DMS79 (cell line): ENCODE measurements at regions not wholly inside any gene's neighbourhood (a gene's known extent, or its start where the extent isn't known, plus 50 kb on each side); places are given as distances from the start of the nearest gene placed in this dataset.

Source experiments
- DNase-seq: peaks from one replicate; lab custom pipeline; 2025; lab: John Stamatoyannopoulos, UW

DNA sequence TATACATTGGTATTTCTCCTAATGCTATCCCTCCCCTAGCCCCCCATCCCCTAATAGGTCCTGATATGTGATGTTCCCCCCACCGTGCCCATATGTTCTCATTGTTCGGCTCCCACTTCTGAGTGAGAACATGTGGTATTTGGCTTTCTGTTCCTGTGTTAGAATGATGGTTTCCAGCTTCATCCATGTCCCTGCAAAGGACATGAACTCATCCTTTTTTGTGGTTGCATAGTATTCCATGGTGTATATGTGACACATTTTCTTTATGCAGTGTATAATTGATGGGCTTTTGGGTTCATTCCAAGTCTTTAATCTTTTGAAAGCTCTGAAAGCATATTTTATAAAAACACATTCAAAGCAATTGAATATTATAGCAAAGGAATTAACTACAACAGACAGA is 1169.4 kb upstream of the ZEB2 start:
- DNase-seq, result no peak

DNA sequence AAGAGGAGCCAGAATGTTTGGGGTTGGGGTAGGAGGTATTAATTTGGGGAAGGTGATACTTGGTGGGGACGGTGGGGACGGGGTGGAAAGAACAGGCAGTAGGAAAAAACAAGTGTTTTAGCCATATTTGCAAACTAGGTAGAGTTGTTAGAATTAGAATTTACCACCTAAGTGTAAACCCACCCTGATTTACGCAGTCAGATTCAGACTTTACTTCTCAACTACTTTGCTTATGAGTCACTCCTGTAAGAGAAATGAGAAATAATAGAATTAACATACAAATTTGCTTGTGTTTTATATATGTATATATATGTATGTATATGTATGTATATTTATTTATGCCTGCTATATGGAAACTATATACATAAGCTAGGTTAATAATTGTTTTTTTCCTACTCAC is 1168.2 kb upstream of the ZEB2 start:
- DNase-seq, result no peak

DNA sequence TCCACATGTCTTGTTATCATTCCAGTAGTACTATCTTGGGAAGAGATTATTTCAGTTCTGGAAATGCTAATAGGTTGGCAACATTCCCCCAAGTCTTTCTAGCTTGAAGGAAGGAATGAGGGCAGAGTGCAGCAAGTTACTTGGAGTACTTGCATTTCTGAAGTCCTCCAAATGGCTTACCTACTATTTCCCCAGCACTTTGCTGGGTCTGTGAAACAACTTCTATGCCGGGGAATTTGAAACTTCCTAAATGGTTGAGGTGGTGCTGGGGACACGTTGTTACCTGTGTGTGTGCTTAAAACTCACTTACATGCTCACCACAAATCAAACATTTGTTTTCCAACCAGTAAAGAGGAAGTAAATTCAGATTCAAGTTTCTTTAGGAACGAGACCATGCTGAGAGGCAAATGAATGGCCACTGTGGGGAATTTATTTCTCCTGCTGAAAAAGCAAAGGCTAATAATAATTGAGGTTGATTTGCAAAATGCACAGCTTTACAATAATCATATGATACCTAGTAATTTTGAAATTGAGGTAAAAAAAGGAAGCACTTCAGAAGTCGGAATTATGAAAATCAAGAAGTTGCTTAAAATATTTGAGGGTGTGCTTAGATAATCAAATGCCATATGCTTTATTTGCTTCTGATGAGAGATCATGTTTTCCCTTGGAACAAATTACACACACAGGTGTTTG is 1167.7 kb upstream of the ZEB2 start:
- no peak for DNase-seq

DNA sequence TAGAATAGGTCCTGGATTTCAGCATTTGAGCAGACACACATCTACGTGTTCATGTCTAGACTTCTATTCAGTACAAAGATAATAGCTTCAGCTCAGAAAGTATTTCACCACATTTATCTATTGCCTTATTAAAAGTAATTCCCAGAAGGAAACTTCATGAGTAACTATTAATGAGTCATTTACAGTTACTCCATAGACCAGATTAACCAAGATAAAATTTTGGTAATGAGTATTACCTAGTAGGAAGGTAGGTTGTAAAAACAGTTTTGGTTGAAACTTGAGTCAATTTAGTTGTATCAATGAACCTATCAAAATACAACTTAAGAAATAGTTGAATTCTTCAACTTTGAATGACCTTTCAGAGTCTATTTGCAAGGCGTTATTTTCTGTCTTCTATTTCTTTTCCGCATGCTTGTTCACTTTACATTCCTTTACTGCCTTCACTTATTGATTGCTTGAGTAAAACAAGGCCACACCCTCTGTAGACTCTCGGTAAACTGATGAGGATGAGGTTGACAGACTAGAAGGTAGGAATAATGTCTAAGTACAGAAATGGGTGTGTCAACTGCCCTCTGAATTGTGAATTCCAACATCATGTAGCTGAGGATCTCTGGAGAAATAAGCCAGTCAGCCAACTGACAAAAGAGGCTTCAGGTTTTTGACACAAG is 1165.6 kb upstream of the ZEB2 start:
- DNase-seq, result no peak

DNA sequence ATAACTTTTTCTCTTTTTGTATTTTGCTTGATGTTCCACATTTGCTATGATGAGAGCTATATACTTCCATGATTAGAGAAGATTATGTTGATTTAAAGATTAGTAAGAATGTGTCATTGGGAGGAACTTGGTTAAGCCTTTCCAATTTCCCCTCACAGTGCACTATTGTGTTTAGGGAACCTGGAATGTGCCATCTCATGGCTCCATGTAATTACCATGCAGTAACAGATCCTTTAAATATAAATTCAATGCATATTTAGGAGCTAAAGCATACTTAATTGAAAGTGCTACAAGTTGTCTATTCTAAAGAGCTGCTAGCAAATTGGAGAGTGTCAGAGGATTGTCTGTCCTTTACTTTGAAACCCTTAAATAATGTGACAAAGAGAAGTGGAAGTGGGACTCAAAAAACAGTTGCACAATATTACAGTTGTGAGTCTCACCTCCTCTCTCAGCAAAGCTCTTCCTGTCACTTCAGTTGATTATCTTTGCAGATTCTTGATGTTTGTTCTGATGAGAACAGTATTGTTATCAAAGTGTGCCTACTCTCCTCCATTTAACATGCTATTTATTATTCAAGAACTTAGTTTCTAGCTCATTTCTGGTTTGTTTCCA is 1162.7 kb upstream of the ZEB2 start:
- no peak for DNase-seq

DNA sequence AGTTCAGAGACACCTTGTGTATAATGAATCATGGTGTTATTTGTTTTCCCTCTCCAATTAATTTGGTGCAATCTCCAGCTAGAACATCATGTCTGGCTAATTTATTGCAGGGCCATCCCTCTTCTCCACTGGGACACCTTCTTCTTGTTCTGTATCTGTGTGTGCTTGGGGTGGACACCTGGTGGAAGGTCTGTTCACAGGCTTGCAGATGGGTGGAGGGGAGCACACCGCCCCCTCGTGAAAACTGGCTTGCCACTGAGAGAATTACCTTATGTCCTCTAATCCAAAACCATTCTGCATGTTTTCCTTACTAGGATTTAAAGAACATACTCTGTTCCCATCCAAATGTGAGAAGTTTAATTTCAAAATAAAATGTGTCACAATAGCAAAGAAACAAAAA is 1160.4 kb upstream of the ZEB2 start:
- no peak for DNase-seq

DNA sequence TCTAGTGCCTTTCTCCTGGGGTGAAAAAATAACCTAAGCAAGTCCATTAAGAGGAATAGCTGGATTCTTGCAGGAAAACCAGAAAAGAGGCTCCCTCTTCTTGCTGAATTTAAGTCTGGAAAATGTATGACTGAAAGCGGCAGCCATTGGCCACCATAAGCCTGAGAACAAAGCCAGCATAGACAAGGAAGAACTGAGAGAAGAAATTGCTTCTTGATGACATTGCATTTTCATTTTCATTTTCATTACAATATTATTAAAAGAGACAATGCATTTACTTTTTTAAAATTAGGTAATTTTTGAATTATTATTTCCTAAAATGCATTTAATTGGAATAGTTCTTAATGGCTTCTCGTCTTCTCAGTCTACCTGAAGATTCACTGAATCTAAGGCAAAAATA is 1157.5 kb upstream of the ZEB2 start:
- DNase-seq, result no peak

DNA sequence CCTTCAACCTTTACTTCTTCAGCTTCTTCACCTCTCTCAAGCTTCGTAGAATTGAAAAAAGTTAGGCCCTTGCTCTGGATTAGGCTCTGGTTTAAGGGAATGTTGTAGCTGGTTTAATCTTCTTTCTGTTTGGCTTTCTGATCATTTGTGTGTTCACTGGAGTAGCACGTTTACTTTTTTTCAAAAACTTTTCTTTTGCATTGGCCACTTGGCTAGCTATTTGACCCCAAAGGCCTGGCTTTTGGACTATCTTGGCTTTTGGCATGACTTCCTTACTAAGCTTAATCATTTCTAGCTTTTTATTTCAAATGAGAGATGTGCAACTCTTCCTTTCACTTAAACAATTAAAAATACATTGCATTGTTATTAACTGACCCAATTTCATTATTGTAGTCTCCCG is 1154.8 kb upstream of the ZEB2 start:
- DNase-seq, result no peak

DNA sequence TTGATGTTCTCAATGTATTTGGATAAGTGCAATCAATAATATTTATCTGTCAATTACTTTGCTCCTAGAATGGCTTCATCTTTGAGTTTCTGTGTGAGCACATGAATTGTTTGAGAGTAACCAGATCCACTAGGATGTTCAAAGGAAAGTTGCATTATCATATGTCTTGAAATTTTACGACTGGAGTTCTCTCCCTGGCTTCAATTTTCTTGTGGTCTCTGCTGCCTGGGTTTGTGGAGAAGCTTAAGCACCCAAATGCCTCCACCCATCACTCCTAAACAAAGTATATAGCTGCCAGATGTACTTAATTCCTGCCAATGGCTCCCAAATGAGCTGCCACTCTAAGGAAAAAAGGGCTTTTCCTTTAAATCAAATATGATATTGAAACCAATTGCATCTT is 1149.4 kb upstream of the ZEB2 start:
- DNase-seq, result no peak

DNA sequence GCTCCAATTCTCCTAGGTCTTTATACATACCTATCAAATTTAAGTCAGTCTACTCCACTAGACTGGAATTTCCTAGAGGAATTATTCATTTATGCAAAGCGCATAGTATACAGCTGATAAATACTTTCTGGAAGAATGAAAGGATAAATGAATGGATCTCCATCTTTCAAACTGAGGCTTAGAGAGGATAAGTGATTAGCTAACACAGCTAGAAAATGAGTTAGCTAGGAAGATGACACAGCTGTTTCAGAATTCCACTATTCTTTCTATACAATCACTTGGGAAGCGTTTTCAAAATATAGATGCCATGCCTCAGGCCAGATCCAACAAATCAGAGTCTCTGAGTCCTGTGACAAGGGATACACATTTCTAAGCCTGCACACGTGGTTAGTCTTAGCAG is 1146.6 kb upstream of the ZEB2 start:
- no peak for DNase-seq

DNA sequence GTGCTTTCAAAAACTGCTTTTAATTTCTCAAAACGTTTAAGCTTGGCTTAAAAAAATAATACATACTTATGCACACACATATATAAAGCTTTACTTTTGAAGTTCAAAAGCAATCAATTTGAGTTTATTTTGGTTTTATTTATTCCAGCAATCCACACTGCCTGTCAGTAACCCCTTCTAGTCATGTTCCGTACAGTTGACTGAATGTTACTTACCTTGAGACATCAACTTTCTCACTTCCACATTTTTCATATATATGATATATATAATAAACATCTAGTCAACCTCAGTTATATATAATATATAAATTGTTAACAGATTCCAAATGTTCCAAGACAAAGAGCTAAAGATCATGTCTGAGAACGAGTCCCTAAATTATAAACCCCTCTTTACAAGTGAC is 1137.3 kb upstream of the ZEB2 start:
- DNase-seq, result no peak

DNA sequence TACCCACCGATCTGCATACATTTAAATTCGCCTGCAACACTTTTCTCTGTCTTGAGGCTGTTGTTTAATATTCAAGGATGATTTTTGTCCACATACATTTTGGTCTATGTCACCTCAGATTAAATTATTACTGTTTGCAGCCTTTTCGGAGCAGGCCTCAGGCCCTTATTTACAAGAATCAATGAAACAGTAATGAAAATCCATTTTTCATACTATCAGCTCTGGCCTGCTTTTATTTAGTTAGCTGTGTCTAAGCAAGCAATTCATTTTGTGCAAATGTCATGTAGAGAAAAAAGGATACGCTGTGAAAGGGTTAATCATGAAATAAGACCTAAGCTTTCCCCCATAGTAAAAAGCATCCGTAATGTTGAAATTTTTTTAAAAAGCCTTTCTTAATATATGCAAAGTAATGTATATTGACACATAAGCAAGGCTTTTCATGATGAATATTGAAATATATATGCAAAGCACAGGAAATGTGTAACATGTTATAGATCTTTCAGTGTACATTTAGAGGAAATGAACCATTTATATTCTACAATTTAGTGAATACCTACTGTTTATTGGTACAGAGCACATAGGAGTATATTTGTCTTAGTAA is 1135.3 kb upstream of the ZEB2 start:
- no peak for DNase-seq

DNA sequence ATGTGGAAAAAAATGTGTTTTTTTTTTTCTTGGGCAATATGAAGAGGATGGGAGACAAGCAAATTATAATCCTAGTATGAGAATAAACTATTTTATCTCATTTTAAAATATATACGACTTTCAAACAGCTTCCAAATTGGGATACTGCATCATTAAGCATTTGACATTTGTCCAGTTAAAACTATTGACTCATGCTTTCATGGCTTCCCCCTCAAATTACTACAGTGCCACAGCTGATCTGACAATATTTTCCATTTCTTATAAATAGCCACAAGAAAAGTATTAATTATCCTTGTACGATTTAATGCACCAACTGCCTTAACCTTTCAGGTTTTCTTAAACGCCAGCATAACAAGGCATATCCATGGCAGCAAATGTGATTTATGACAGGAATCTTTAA is 1134.8 kb upstream of the ZEB2 start:
- no peak for DNase-seq

DNA sequence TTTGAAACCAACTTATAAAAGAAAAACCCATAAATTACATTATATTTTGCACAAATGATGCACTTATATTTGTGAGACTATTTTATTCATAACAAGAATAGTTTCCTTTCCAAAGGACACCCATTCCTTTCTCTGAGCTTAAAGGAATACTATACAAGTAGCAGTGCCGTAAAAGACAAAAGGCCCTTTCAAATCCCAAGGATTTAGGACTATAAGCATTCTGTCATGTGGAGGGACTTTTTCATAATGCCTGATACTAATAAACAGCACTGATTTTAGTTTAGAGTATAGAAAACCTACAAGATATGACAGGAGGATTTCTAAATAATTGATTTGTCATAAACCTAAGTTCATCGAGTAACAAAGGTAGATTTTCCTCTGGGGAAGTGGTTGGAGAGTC is 1134.2 kb upstream of the ZEB2 start:
- DNase-seq, result no peak

DNA sequence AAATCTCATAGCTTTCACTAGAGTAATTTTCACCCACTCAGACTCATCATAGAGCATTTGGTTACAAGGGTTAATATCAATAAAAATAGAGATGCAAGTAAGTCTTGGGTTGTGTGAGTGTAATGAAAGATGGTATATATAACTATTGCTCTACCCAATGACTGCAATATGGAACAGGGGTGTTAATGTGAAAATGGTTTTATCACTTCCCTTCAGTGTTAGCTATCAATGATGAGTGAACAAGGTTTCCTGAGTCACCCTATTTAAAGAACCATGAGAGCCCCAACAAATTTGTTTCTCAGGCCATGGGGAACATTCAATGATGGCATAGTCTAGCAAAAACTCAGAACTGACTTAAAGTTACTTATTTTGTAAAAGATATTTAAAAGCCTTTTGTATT is 1133.6 kb upstream of the ZEB2 start:
- DNase-seq, result no peak

DNA sequence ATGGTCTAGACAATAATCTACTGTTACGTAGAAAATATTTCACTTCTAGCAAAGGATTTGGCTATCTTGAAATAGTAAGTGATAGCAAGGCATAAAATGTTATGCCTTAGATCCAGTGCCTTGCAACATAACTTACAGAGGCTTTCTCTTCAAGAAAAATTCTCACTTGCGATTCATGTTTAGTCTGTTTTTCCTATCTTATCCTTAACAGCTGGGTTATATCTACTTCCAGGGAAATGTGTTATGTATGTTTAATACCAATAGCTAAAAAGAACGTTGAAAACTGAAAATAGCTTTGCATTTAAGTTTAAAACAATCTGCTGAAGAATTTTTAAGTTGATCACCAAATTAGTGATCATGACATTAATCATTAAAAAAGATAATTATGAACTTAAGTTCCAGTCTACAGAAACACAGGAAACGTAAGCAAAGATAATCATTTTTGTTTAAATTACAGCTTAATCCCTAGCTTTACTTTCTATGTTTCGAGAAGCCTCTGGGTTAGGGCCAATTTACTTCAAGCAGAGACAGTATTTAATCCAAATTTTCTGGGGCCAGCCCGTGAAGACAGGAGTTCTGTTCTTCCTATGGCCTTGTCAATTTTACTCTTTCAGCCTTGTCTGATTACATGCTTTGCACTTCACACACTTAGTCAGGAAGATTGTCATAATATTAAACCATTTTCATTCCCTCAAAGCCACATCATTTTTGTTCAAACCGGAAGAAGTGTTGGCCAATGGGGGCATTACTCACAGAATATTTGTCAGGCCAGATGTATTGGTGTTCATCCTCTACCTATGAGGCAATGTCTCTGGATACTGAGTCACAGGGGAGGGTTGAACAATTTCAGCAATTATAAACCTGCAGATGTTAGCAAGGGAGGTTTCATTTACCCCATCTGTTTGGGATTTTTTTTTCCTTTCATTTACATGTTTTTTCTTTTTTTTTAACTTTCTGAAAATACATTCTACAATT is 1132.9 kb upstream of the ZEB2 start:
- no peak for DNase-seq

DNA sequence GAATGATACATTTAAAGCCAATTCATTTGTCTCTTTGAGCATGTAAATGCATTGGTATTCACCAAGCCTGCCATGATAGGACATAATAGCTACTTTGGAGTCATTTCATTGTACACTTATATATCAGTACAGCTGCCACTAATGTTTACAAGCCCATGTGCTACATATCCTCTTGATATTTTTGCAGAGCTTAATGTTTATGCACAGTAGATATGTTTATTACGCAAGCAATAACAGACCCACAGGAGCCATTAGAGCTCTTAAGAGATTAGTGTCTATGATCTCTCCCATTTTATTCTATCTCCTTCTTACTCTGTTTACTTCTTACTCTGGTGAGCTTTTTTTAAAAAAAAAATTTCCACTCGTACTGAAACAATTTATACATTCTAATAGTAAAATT is 1132.1 kb upstream of the ZEB2 start:
- no peak for DNase-seq

DNA sequence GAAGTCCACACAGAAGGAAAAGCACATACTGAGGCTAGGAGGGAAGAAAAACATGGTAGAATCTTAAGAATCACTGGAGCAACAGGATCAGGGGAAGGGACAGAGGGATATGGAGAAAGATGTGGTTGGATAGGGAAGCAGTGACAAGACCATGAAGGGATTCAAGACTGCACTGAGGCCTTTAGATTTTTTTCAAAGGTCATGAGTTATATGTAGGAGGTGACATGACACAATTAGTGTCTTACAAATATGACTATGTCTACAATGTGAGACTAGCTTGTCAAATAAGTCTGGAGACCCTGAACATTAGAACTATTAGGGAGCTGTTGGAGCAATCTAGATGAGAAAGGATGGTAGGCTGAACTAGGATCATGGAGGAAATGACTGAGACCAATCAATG is 1130.3 kb upstream of the ZEB2 start:
- no peak for DNase-seq

DNA sequence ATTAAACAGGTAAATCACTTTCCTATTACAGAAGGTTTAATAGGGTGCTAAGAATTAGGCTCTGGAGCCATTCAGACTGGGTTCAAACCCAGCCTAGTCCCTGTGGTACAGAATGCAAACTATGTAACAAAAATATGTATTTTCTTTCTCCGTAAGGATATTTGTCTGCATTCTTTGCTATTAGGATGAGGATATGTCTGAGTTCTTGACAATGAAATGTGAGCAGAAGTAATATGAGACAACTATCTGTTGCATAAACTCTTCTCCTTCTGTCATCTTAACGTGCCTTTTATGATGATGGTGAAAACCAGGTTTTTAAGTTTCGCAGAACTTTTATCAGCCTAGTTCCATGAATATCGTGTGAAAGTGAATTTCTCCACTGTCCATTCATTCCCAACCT is 1129.1 kb upstream of the ZEB2 start:
- no peak for DNase-seq

DNA sequence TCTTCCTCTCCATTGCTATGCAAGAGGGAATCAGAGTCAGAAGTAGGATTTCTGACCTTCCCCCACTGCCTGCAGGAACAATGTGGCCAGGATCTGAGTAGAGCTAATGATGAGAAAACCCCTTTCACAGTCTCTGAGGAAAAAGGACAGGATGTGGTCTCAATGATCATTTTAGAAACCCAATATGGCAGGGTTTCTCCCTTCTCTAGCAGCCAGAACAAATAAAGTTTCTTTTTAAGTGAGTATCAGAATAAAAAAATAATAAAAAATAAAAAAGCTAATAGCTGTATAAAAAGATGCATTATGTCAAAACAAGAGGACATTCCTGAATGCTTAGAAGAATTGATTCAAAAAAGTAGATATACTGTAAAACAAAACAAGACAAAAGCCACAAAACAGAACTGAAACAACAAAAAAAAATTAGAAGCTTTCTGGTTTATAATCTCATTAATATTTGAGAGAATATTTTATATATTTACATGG is 1124.9 kb upstream of the ZEB2 start:
- no peak for DNase-seq

DNA sequence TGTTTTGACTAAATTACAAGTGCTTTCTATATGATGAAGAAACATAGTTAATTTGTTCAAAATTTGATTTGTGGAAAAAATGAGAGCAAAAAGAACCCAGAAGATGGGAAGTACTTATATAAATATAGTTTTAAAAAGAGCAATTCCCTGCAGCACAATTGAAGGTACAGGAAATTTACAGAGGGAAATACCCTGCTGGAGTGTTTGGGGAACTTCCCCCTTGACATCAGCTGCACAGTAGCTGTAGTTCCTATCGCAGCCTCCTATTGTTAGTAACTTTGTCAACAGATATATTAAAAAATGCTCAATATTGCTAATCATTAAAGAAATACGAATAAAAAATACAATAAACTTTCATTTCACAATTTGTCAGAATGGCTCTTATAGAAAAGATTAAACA is 1118.8 kb upstream of the ZEB2 start:
- no peak for DNase-seq
